Activated CD4-positive, alpha-beta memory T cell treated with anti-CD3 and anti-CD28 coated beads, Interleukin-2, amount 10 ng/mL, durations not matched to agents 7 days and 5 days (primary cell): ENCODE measurements at regions not wholly inside any gene's neighbourhood (a gene's known extent, or its start where the extent isn't known, plus 50 kb on each side); places are given as distances from the start of the nearest gene placed in this dataset.

Experiments used
- CTCF ChIA-PET: fragments of 350-600 bp; sonication (Branson Sonifier 250); formaldehyde crosslinking; loops from one replicate; lab custom pipeline; 2021; ENCODE audit warnings: antibody characterized with exemption, inconsistent platforms; lab: Charles Lee
- POLR2A ChIA-PET: fragments of 350-600 bp; sonication (Branson Sonifier 250); formaldehyde crosslinking; loops from one replicate; lab custom pipeline; 2021; ENCODE audit warnings: antibody characterized with exemption; lab: Charles Lee
- DNase-seq: peaks from one replicate; pipeline ENCODE4 v3.0.0-alpha.2; 2020
- H3K27ac Mint-ChIP-seq: one replicate; pipeline ENCODE4 v1.8.0; 2021; ENCODE audit warnings: mild to moderate bottlenecking, mixed read lengths
- H3K27me3 Mint-ChIP-seq: one replicate; pipeline ENCODE4 v1.8.0; 2021; ENCODE audit warnings: mixed read lengths
- H3K36me3 Mint-ChIP-seq: one replicate; pipeline ENCODE4 v1.8.0; 2021; ENCODE audit warnings: low read depth, mixed read lengths
- H3K4me1 Mint-ChIP-seq: one replicate; pipeline ENCODE4 v1.8.0; 2021; ENCODE audit warnings: mixed read lengths
- H3K4me3 Mint-ChIP-seq: one replicate; pipeline ENCODE4 v1.8.0; 2021; ENCODE audit warnings: mild to moderate bottlenecking, mixed read lengths
- H3K9me3 Mint-ChIP-seq: one replicate; pipeline ENCODE4 v1.8.0; 2021; ENCODE audit warnings: mixed read lengths

GRCh38 chr16:51557670-51558069 lies 406.6 kb upstream of the SALL1 start:
- H3K36me3 Mint-ChIP-seq: no peaks in the 10 kb centered on the region
- H3K27me3 Mint-ChIP-seq: no peaks in the 10 kb centered on the region
- peaks cover 18% of the 10 kb centered on the region for H3K9me3 Mint-ChIP-seq
- H3K4me3 Mint-ChIP-seq: no peak overlapping the region
- H3K27ac Mint-ChIP-seq: no peak overlapping the region
- H3K4me1 Mint-ChIP-seq: no peaks in the 10 kb centered on the region
- POLR2A ChIA-PET: no interaction called here
- DNase-seq: no peak
- CTCF ChIA-PET: no interaction called here

GRCh38 chr16:51556694-51557340 lies 405.7 kb upstream of the SALL1 start:
- Mint-ChIP-seq H3K27ac (no peak overlapping the region), H3K4me1 (no peaks in the 10 kb centered on the region), H3K9me3 (peaks cover 16% of the 10 kb centered on the region), H3K27me3 (no peaks in the 10 kb centered on the region), H3K4me3 (no peak overlapping the region), H3K36me3 (no peaks in the 10 kb centered on the region)
- POLR2A ChIA-PET: no interaction called here
- CTCF ChIA-PET: no interaction called here
- no peak for DNase-seq

GRCh38 chr16:51553910-51554309 lies 402.8 kb upstream of the SALL1 start:
- no peaks in the 10 kb centered on the region for H3K4me1 Mint-ChIP-seq
- DNase-seq: no peak
- H3K4me3 Mint-ChIP-seq: no peak overlapping the region
- H3K36me3 Mint-ChIP-seq: no peaks in the 10 kb centered on the region
- CTCF ChIA-PET: no interaction called here
- POLR2A ChIA-PET: no interaction called here
- no peaks in the 10 kb centered on the region for H3K27me3 Mint-ChIP-seq
- H3K27ac Mint-ChIP-seq: no peak overlapping the region
- H3K9me3 Mint-ChIP-seq: peaks cover 17% of the 10 kb centered on the region

- Mint-ChIP-seq H3K36me3 (no peaks in the 10 kb centered on the region), H3K4me3 (no peak overlapping the region), H3K4me1 (no peaks in the 10 kb centered on the region), H3K27ac (no peak overlapping the region), H3K9me3 (peaks cover 17% of the 10 kb centered on the region), H3K27me3 (no peaks in the 10 kb centered on the region)
- POLR2A ChIA-PET: no interaction called here
- CTCF ChIA-PET: no interaction called here
- DNase-seq: no peak
Measured at GRCh38 chr16:51553314-51553713, 402.2 kb upstream of the SALL1 start.

GRCh38 chr16:51550800-51551347 lies 399.8 kb upstream of the SALL1 start:
- H3K4me1 Mint-ChIP-seq: no peaks in the 10 kb centered on the region
- POLR2A ChIA-PET: no interaction called here
- no peaks in the 10 kb centered on the region for H3K27me3 Mint-ChIP-seq
- no peak overlapping the region for H3K27ac Mint-ChIP-seq
- no peaks in the 10 kb centered on the region for H3K36me3 Mint-ChIP-seq
- peaks cover 14% of the 10 kb centered on the region for H3K9me3 Mint-ChIP-seq
- no peak overlapping the region for H3K4me3 Mint-ChIP-seq
- DNase-seq: no peak
- CTCF ChIA-PET: no interaction called here

GRCh38 chr16:51549836-51550235 lies 398.8 kb upstream of the SALL1 start:
- H3K27me3 Mint-ChIP-seq: no peaks in the 10 kb centered on the region
- ChIA-PET POLR2A (no interaction called here), CTCF (no interaction called here)
- no peak for DNase-seq
- no peaks in the 10 kb centered on the region for H3K36me3 Mint-ChIP-seq
- no peak overlapping the region for H3K4me3 Mint-ChIP-seq
- H3K4me1 Mint-ChIP-seq: no peaks in the 10 kb centered on the region
- H3K27ac Mint-ChIP-seq: no peak overlapping the region
- H3K9me3 Mint-ChIP-seq: peaks cover 12% of the 10 kb centered on the region

GRCh38 chr16:51545951-51546350 lies 394.9 kb upstream of the SALL1 start:
- POLR2A ChIA-PET: no interaction called here
- CTCF ChIA-PET: no interaction called here
- H3K9me3 Mint-ChIP-seq: peaks cover 4% of the 10 kb centered on the region
- H3K4me3 Mint-ChIP-seq: no peak overlapping the region
- no peak for DNase-seq
- no peaks in the 10 kb centered on the region for H3K36me3 Mint-ChIP-seq
- no peaks in the 10 kb centered on the region for H3K4me1 Mint-ChIP-seq
- H3K27me3 Mint-ChIP-seq: no peaks in the 10 kb centered on the region
- H3K27ac Mint-ChIP-seq: no peak overlapping the region

GRCh38 chr16:51544851-51545467 lies 393.9 kb upstream of the SALL1 start:
- POLR2A ChIA-PET: no interaction called here
- CTCF ChIA-PET: no interaction called here
- no peak for DNase-seq
- Mint-ChIP-seq H3K4me3 (no peak overlapping the region), H3K4me1 (no peaks in the 10 kb centered on the region), H3K27ac (no peak overlapping the region), H3K9me3 (peaks cover 4% of the 10 kb centered on the region), H3K27me3 (no peaks in the 10 kb centered on the region), H3K36me3 (no peaks in the 10 kb centered on the region)

- POLR2A ChIA-PET: no interaction called here
- Mint-ChIP-seq H3K27me3 (no peaks in the 10 kb centered on the region), H3K36me3 (no peaks in the 10 kb centered on the region), H3K4me1 (no peaks in the 10 kb centered on the region), H3K27ac (no peak overlapping the region), H3K9me3 (peaks cover 2% of the 10 kb centered on the region), H3K4me3 (no peak overlapping the region)
- CTCF ChIA-PET: no interaction called here
- DNase-seq: no peak
Measured at GRCh38 chr16:51543971-51544370, 392.9 kb upstream of the SALL1 start.

- POLR2A ChIA-PET: no interaction called here
- H3K27ac Mint-ChIP-seq: no peak overlapping the region
- no peak overlapping the region for H3K4me3 Mint-ChIP-seq
- H3K27me3 Mint-ChIP-seq: no peaks in the 10 kb centered on the region
- DNase-seq: no peak
- no peaks in the 10 kb centered on the region for H3K36me3 Mint-ChIP-seq
- H3K9me3 Mint-ChIP-seq: peaks cover 4% of the 10 kb centered on the region
- no peaks in the 10 kb centered on the region for H3K4me1 Mint-ChIP-seq
- CTCF ChIA-PET: no interaction called here
Measured at GRCh38 chr16:51542981-51543815, 392.1 kb upstream of the SALL1 start.

- DNase-seq: no peak
- CTCF ChIA-PET: no interaction called here
- H3K4me1 Mint-ChIP-seq: no peaks in the 10 kb centered on the region
- no peaks in the 10 kb centered on the region for H3K27me3 Mint-ChIP-seq
- H3K36me3 Mint-ChIP-seq: no peaks in the 10 kb centered on the region
- no peak overlapping the region for H3K27ac Mint-ChIP-seq
- no peak overlapping the region for H3K4me3 Mint-ChIP-seq
- POLR2A ChIA-PET: no interaction called here
- H3K9me3 Mint-ChIP-seq: peaks cover 11% of the 10 kb centered on the region
Measured at GRCh38 chr16:51540259-51540658, 389.2 kb upstream of the SALL1 start.

GRCh38 chr16:51538707-51539498 lies 387.8 kb upstream of the SALL1 start:
- ChIA-PET CTCF (no interaction called here), POLR2A (no interaction called here)
- no peak for DNase-seq
- peaks cover 12% of the 10 kb centered on the region for H3K9me3 Mint-ChIP-seq
- H3K4me1 Mint-ChIP-seq: no peaks in the 10 kb centered on the region
- no peaks in the 10 kb centered on the region for H3K27me3 Mint-ChIP-seq
- no peak overlapping the region for H3K4me3 Mint-ChIP-seq
- no peak overlapping the region for H3K27ac Mint-ChIP-seq
- H3K36me3 Mint-ChIP-seq: no peaks in the 10 kb centered on the region

- Mint-ChIP-seq H3K27ac (no peak overlapping the region), H3K9me3 (peaks cover 12% of the 10 kb centered on the region), H3K4me1 (no peaks in the 10 kb centered on the region)
Measured at GRCh38 chr16:51535591-51535990, 384.5 kb upstream of the SALL1 start.

More at GRCh38 chr16:51535591-51535990, 384.5 kb upstream of the SALL1 start:
- no peak overlapping the region for H3K4me3 Mint-ChIP-seq
- no peaks in the 10 kb centered on the region for H3K36me3 Mint-ChIP-seq
- no peaks in the 10 kb centered on the region for H3K27me3 Mint-ChIP-seq
- POLR2A ChIA-PET: no interaction called here
- DNase-seq: no peak
- CTCF ChIA-PET: no interaction called here
